Germinal center (tissue), 1 donor: ENCODE measurements at regions not wholly inside any gene's neighbourhood (a gene's known extent, or its start where the extent isn't known, plus 50 kb on each side); places are given as distances from the start of the nearest gene placed in this dataset.

Experiments
- DNase-seq: peaks from one replicate; pipeline ENCODE4 v3.0.0; 2012; ENCODE audit warnings: mixed read lengths, low spot score

DNA sequence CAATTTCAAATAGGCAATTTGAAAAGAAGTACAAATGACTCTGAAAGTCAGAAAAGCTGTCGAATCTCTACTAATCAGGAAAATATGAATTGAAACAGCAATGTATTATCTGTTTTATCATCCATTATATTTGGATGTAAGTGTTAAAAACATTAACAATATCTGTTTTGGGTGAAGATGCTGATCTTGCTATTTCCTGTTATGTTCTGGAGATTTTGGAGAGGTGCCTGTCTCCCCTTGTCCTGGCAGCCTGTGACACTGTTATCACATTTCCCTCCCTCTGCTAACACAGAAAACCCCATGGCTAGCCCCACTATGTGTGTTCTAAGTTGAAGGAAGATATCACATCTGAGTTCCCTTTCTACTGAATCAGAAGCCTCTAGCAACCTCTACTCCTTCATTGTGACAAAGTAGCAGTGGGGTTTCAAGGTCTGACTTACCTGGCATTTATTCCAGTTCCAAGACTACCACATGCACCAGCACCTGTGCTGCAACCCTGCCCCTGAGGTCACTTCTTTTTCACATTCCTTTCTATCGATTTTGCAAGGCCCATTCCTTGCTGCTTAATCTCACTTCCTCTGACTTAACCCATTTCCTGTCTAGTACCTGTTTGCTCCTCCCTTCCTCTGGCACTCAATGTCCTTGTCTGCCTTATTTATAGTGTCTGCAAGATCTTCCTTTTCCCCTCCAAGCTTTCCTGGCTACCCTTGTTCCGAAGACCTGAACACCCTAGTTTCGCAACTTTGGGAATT, 95.5 kb upstream of the COL8A1 start:
- DNase-seq = no peak

DNA sequence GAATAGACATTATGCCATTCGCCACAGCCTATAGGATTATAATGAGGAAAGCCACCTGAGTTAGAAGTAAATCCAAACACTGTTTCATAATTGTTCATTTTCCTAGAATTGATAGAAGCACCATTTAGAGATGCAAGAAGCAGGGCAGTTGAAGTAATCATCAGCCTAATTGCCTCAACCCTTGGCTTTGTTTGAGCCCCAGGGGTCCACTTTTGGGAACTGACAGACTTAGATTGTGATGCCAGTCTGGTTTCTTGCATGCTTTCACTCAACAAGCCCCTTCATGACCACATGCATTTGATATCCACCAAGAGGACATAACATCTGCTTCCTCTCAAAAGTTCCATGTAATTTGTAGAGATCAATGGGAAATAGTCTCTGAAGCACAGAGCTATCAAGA, 97.2 kb upstream of the COL8A1 start:
- no peak for DNase-seq

DNA sequence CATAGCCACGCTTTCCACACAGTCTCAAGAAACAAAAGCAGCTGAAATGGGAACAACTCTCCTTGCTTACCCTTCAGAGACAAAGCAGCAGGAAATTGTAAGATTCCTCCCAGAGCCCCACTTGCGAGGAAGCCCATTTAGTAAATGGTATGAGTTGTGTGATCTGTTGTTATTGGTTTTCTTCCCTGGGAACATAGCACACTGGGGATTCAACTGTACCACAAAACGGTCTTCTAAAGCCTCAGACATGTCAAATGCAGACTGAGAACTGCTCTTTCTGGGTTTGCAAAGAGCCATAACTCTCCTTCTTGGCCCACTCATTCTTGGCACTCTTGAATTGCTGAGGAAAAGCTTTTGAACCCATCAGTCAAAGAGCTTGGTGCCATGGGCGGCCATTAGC, 101.0 kb upstream of the COL8A1 start:
- DNase-seq = no peak

DNA sequence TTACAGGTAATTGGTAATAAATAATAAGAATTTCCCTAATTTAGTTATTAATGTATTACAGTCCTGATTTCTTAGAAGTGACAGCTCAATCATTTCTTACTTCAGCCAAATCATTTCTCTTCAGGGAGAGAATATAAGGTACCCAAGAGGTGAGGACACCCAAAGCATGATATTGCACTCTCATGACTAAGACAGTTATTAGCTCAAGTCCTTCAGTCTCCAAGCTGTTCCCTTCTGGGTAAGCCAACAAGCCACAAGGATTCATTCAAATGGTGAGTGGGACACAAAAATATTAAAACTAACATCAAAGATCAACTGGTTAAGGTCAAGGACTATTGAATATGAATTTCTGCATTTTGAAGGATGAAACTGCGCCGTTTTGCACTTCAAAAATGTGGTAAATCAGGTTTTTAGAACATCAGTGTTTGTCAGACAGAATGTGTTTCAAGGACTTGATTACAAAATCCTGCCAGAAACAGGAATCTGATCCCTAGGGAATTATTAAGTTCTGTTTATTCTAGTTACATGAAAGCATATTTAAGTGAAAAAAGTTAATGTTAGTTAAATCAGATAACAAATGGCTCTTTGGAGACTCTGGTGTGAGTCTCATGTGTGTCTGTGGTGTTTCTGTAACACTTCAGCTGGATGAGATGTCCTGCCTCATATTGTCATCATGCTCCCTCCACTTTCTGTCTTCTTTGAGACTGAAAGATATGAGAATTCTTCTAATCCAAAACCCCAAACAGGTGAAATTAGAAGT, 101.7 kb upstream of the COL8A1 start:
- no peak for DNase-seq

DNA sequence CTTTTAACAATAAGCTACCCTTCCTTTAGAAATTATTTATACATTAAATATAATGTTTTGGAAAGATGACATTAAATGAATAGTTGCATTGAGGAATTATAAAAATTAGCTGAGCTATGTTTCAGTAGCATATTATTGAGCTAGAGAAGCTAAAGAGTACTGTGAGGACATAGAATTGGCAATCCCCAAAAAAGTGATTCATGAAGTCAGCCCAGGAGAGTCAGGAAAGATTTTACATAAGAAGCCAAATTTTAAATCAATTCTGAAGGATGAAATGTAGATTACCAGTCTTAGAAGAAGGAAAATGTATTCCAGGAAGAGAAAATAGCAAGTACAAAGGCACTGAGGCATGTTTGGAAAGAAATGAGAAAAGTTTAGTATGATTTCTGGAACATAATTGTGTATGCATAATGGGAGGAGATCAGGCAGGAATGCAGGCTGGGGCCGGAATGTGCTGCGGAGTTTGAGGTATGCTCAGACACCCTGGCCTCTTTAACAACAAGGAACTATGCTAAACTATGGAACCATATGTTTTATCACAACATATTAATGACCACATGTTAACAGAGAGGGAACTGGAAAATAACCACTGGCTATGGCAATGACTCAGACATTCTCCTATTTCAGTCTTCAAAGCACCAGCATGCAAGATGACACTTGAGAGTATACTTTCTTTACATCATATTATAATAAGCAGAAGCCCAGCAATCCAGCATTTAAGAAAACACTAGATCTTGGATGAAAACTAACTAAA, 103.3 kb upstream of the COL8A1 start:
- no peak for DNase-seq

DNA sequence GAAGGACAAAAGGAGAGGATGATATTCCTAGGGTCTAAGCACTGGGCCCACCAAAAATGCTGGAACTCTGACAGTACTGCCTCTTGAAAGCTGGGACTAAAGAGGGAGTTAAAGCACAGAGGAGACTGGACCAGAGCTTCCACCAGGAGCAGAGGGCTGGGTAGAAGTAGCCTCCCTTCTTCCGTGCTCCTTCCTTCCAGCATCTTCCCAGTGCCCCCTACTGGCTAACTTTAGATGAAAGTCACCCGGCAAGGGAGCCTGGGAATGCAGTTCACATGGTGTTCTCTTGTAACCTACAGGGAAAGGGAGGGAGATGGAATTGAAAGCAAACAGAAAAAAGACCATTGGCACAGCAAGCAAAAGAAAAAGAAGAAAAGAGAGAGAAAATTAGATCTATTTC, 106.1 kb upstream of the COL8A1 start:
- DNase-seq = no peak

DNA sequence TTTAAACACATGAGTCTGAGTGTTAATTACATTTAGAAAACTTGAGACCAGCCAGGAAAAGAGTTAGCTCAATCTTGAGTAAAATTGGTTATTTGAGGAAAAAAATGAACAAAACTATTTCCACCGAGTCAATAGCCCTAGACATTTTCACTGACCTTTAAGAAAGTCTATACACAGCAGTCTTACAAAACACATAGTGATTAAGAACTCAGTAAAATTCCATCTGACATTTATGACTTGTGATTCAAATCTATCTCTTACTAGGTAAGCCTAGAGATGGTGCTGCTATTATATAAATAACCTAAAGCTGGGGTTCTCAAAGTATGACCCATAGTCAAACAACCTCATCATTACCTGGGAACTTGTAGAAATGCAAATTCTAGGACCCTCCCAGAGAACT, 109.1 kb upstream of the COL8A1 start:
- no peak for DNase-seq

DNA sequence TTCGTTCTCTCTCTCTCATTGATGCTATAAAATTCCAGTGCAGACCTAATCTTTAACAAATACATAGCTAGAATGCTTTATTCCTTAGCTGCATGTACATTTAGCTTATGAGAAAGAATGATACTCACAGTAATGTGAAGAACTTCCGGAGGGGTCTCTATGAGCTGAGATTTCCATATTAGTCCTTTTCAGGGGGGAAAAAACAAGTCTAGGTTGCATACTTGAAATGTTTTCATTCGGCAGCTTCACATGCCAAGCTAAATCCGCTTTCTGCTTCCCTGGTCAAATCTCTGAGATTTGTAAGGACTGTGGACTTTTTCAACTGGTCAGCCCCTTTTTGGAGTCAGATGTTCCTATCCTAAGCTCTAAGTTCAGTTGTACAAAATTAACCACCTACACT, 111.5 kb upstream of the COL8A1 start:
- no peak for DNase-seq

DNA sequence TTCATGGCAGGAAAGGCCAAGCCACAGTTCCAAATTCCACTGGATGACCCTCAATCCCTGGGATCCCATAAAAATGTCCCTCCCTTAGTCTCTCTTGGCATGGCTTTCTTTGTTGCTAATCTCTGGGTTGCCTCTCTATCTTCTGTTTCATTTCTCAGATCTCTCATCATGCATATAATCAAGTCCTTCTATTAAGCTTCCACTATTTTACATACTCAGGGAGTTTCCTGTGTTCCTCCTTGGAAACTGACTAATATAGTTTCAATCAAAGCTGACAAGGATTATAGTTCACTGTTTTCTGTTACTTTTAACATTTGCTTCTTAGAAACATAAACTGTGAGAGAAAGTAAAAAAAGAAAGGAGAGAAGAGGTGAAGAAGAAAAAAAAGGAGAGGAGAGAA, 113.8 kb upstream of the COL8A1 start:
- DNase-seq = no peak

DNA sequence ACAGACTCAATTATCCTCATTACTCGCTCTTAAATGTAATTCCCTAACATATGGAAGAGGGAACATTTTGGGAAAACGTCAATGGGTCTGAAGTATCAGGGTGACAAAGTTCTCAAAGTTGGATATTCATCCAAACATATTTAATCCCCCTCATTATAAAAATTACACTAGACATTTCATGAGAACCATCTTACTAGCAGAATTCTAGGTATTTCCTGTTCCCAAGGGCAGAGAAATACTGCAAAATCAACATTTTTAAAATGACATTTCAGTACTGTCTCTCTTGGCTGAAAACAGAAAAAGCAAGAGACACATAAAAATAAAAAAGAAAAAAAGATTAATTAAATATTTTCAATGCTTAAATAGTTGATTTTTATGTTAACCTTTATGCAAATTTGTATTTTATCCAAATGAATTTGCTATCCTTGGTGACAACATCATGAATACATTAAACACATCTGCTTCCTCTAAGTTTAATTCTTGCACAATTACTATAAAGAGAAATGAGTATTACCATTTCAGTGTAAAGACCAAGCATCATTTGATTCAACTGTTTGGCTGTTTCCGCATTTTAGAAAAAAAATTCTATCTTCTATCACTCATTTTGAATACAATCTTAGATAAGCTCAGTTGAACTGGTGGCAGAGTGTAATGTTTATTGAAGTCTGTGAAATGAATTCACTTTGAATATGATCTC, 114.8 kb upstream of the COL8A1 start:
- no peak for DNase-seq

DNA sequence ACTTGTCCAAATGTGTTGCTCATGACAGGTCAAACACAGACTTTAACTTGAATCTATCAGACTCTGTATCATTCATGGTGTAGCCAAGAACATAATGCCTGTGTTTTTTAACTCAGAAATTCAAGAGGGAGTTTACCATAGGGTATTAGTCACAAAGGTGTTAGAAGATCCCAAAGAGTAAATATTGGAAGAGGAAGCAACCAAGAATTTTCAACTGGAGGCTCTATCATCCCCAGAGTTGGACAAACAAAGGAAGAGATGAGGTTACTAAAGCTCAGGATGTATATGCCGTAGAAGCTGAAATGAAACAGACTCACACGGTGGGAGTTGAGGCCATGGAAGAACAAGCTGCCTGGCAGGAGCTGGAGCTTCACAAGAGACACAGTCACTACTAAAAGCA, 116.2 kb upstream of the COL8A1 start:
- DNase-seq = no peak

DNA sequence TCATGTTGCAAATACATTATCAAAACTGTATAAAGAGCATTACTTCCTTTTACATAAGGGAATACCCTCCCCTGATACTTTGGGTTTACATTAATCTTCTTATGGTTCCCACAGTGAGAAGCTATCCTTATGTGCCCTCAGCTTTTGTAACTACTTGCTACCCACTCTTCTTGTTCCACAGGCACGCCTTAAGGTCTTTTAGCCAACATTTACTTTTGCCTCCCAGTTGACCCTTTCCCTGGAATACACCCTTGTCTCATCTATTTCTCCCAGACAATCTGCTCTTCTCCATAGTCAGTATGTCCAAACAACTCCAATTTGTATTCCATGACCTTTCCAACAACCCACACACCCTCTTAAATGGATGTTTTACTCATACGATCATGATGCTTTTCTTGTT, 116.8 kb upstream of the COL8A1 start:
- DNase-seq = no peak

DNA sequence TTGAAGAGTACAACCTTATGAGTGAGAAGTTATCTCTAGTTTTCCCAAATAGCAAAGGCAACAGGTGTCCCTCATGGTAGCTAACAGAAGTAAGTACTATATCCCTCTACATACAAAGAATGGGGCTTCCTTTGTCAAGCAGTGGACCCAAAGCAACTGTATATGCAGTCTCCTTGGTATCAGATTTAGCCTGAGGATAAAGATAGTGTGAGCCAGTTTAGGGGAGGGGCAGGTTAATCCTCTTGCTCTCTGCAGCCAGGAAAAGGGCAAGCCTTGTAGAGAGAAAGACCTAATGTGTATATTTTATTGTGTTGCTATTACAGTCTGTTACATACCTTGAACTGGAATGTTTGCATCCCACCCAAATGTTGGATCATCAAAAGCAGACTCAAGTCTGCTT, 117.9 kb upstream of the COL8A1 start:
- DNase-seq = no peak

DNA sequence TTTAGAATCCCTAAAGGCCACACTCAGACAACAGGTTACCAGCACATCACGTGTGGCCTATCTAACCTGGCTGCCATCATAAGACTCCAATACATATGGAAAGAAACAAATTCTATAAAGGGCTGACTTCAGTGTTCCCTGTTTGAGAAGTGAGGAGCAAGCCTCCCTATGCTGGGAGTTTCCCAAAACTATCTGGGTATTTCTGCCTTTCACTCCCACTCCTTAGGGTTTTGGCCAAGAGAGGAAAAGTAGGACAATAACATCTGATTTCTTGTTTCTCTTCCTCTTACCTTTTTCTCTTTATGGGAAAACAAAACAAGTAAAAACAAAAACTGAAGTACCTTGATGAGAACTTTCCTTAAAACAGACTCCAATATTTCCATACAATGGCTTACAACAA, 121.5 kb upstream of the COL8A1 start:
- no peak for DNase-seq

DNA sequence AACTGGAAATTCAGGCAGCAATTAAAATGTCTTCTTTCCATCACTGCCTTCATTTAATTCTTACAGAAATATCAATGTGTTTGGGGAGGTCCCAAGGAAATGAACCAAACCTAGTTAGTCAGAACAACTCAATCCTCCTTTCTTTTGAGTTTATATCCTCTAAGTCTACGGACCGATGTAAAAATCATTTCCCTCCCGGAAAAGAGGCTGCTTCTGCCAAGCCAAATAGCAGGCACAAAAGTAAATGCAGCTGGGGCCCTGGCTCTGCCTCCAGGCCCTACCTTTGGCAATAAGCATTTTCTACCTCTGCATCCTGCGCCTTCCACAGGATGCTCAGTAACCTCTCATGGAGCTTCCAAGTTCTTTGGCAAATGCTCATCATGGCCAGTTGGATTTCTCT, 122.5 kb upstream of the COL8A1 start:
- DNase-seq = no peak

DNA sequence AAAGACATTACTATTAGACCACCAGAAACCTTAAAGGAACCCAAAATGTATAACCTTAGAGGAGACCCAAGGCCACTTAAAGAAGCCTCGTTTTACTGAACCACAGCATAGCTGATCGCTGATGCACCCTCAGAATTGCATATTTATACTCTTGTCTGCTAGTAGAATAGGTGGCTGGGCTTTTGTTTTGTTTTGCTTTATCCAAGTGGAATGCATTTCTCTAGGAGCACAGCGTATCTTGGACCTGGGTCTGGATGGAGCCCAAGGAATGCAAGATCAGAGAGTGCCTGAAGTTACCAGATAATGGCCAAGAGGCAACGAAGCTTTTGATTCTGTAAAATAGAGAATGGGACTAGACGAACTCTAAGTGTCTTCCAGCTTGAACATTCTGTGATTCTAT, 129.2 kb upstream of the COL8A1 start:
- DNase-seq = no peak

DNA sequence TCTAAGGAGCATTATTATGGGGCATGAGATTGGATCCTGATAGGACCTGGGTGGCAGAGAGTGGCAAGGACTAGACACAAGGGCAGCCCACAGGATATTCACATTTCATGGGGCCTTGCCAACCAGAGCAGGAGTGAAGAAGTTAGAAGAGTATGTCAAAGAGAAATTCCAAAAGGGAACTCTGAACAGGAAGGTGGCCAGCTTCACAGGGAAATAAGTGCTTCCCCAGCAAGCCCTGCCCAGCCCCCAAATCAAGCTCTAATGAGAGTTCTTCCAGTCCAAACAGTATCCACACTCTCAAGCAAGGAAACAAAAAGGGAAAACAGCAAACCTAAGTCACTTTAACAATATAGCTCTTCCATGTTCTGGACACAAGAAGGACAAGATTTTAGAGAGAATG, 130.2 kb upstream of the COL8A1 start:
- DNase-seq = no peak

DNA sequence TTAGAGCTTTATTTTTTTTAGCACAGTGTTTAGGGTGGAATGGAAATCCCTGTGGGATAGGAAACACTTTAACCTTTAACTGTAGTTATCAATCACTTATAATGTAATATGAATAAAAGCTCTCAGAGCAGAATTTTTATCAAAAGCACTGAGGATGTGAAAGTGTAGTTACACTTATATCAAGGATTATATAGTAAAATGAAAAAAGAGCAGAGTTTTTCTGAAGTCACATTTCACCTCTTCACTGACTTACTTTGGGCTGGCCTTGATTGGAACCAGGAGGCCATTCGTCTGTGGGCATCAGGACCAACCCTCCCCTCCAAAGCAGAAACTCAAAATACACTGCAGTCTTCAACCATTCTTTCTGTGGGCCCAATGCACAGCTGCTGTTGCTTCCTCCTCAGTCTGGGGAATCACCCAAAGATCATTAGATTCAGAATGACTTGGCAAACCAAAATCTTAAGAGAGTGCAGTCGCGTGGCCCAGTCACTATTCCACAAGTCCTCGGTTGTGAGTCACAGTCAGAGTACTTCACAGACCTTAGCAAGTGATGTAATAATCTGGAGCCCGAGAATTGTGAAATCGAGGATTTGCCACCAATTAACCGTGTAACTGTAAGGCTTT, 132.6 kb upstream of the COL8A1 start:
- no peak for DNase-seq

DNA sequence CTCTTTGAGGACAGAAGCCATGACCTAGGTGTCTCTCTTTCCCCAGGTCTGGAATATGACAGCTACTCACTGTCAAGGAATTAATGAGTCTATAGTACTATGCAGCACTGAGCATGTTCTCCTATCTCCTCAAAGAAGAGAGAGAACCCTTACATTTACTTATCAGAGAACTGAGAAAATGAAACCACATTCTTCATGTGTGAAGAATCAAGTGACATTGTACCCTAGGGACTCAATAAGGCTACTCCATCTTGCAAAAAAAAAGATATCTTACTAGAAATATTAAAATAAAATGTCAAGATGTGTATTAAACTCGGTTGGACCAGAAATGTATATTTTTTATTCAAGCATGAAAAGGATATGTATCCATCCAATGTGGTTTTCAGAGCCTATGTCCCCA, 133.2 kb upstream of the COL8A1 start:
- no peak for DNase-seq

DNA sequence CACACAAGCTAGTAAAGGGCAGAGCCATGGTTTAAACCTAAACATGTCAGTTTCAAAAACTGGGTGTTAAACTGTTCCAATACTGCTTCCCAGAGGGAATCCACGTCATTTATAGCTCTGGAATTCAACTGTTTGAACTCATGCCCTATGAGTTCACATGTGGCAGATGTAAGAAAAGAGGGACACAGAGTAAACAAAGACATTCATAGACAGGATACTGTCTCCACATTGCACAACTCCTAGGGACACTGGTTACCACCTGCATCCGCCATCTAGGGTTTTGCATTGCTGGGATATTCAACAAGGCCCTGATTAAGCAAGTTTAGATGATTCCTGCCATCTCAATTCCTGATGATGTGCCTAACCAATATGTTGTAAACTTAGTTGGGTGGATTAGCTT, 134.1 kb upstream of the COL8A1 start:
- DNase-seq = no peak

DNA sequence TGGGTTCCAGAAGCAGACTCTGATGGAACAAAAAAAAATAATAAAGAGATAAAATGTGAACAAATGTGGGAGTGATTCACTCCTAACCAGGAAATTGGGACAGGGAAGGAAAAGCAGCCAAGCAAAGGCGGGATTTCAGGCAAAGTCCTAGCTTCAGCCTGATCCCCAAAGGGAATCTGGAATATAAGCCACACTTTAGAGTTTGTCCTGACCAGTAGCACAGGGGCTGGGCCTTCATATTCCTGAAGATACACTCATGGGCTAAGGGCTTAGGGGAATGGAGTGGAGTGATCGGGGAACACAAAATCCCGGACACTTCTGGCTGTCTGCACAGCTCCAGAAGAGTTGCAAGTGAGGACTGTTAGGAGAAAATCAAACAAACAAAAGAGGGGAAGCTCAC, 135.0 kb upstream of the COL8A1 start:
- no peak for DNase-seq

DNA sequence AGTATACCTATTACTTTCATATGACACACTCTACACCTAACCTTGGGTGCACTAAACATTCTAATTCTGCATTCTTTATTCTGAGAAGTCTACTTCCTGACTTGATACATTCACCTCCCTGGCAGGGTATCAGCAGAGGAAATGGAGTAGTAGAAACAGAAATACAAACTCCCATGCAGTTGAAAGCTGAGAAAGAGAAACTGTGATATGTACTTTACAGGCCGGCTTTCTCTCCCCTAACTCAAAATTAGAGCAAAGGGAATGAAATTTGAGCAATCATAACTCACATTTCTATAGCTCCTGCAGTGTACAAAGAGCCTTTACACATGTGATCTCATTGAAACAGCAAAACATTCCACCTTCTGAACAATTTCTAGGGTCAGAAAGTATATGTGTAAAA, 135.5 kb upstream of the COL8A1 start:
- no peak for DNase-seq
